DOHH2 (cell line): ENCODE measurements at regions not wholly inside any gene's neighbourhood (a gene's known extent, or its start where the extent isn't known, plus 50 kb on each side); places are given as distances from the start of the nearest gene placed in this dataset.

ENCODE experiments used
- EZH2phosphoT487 ChIP-seq: fragments of 200-600 bp; sonication (generic); IDR thresholded peaks from 2 replicates; pipeline ENCODE4 v1.6.1; 2017; ENCODE audit warnings: borderline replicate concordance, mild to moderate bottlenecking, antibody characterized with exemption, low read length, moderate library complexity, mixed read lengths
- TF ChIP-seq, protein P1 (sequence below): fragments of 200-600 bp; sonication (generic); IDR thresholded peaks from one replicate; pipeline ENCODE4 v1.5.1; 2014; ENCODE audit warnings: antibody characterized with exemption, mild to moderate bottlenecking, low read depth, low read length; ENCODE audit not compliant: poor library complexity, severe bottlenecking

GRCh38 chr19:28731577-28731976 lies 481.4 kb downstream of the UQCRFS1 start:
- TF ChIP-seq, protein P1, sequence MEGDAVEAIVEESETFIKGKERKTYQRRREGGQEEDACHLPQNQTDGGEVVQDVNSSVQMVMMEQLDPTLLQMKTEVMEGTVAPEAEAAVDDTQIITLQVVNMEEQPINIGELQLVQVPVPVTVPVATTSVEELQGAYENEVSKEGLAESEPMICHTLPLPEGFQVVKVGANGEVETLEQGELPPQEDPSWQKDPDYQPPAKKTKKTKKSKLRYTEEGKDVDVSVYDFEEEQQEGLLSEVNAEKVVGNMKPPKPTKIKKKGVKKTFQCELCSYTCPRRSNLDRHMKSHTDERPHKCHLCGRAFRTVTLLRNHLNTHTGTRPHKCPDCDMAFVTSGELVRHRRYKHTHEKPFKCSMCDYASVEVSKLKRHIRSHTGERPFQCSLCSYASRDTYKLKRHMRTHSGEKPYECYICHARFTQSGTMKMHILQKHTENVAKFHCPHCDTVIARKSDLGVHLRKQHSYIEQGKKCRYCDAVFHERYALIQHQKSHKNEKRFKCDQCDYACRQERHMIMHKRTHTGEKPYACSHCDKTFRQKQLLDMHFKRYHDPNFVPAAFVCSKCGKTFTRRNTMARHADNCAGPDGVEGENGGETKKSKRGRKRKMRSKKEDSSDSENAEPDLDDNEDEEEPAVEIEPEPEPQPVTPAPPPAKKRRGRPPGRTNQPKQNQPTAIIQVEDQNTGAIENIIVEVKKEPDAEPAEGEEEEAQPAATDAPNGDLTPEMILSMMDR = no peak
- no peak for TF ChIP-seq EZH2phosphoT487
